Kidney epithelial cell (primary cell): ENCODE measurements at regions not wholly inside any gene's neighbourhood (a gene's known extent, or its start where the extent isn't known, plus 50 kb on each side); places are given as distances from the start of the nearest gene placed in this dataset.

Experiments
- DNase-seq: peaks from one replicate; pipeline ENCODE4 v3.0.0-alpha.2; 2010; ENCODE audit warnings: low read depth
- H3K27me3 ChIP-seq: 2 replicates; pipeline ENCODE4 v1.6.0; 2011; ENCODE audit warnings: low read length; ENCODE audit not compliant: control insufficient read depth, insufficient read depth
- H3K36me3 ChIP-seq: 2 replicates; pipeline ENCODE4 v1.5.1; 2011; ENCODE audit warnings: low read length; ENCODE audit not compliant: control insufficient read depth, insufficient read depth
- H3K4me3 ChIP-seq: 2 replicates; pipeline ENCODE4 v1.5.1; 2011; ENCODE audit warnings: low read depth, mild to moderate bottlenecking, control low read depth, low read length
- TF ChIP-seq, protein P1 (sequence below): IDR thresholded peaks from 2 replicates; pipeline ENCODE4 v1.5.1; 2011; ENCODE audit warnings: mild to moderate bottlenecking, moderate library complexity, low read length, control low read depth, inconsistent platforms; ENCODE audit not compliant: insufficient read depth, poor library complexity, severe bottlenecking

DNA sequence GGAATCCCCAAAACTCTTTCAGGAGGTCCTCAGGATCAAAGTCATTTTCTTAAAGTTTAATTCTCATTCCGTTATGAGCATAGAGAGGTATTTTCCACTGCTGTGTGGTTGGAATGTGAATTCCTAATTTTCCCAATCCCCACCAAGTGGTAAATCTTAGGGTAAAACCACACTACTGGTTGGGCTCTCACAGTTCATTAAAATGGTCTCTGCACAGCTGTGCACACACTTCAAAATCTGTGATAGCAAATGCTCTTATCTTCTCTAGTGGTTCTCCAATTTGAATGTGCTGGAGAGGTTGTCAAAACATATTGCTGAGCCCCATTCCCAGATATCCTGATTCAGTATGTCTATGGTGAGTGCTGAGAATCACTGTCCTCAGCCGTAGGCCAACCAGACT lies 189.1 kb downstream of the BMP4 start:
- Histone ChIP-seq H3K36me3 (no peaks in the 10 kb centered on the region), H3K4me3 (no peak overlapping the region), H3K27me3 (no peaks in the 10 kb centered on the region)
- TF ChIP-seq, protein P1, sequence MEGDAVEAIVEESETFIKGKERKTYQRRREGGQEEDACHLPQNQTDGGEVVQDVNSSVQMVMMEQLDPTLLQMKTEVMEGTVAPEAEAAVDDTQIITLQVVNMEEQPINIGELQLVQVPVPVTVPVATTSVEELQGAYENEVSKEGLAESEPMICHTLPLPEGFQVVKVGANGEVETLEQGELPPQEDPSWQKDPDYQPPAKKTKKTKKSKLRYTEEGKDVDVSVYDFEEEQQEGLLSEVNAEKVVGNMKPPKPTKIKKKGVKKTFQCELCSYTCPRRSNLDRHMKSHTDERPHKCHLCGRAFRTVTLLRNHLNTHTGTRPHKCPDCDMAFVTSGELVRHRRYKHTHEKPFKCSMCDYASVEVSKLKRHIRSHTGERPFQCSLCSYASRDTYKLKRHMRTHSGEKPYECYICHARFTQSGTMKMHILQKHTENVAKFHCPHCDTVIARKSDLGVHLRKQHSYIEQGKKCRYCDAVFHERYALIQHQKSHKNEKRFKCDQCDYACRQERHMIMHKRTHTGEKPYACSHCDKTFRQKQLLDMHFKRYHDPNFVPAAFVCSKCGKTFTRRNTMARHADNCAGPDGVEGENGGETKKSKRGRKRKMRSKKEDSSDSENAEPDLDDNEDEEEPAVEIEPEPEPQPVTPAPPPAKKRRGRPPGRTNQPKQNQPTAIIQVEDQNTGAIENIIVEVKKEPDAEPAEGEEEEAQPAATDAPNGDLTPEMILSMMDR: no peak
- no peak for DNase-seq

DNA sequence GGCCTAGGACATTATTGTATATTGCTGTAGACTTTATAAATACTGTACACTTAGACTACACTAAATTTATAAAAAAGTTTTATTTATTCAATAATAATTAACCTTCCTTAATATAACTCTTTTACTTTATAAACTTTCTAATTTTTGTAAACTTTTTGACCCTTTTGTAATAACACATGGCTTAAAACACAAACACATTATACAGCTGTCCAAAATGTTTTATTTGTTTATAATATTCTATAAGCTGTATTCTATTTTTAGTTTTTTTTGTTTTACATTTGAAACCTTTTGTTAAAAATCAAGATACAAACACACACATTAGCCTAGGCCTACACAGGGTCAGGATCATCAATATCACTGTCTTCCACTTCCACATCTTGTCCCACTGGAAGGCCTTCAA lies 190.0 kb downstream of the BMP4 start:
- no peak overlapping the region for H3K4me3 ChIP-seq
- no peaks in the 10 kb centered on the region for H3K27me3 ChIP-seq
- no peaks in the 10 kb centered on the region for H3K36me3 ChIP-seq
- no peak for DNase-seq
- TF ChIP-seq, protein P1: no peak

DNA sequence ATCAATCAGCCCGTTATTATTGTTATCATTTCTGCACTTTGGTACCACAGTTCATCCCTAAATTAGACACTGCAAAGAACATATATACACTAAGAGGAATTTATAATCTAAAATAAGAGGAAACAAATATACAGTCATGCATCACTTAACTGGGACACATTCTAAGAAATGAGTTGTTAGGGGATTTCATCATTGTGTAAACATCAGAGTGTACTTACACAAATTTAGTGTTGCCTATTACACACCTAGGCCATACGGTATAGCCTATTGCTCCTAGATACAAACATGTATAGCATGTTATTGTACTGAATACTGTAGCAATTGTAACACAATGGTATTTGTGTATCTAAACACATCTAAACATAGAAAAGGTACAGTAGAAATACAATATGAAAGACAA lies 190.5 kb downstream of the BMP4 start:
- no peak overlapping the region for H3K4me3 ChIP-seq
- no peaks in the 10 kb centered on the region for H3K27me3 ChIP-seq
- TF ChIP-seq, protein P1: no peak
- no peaks in the 10 kb centered on the region for H3K36me3 ChIP-seq
- DNase-seq: no peak

DNA sequence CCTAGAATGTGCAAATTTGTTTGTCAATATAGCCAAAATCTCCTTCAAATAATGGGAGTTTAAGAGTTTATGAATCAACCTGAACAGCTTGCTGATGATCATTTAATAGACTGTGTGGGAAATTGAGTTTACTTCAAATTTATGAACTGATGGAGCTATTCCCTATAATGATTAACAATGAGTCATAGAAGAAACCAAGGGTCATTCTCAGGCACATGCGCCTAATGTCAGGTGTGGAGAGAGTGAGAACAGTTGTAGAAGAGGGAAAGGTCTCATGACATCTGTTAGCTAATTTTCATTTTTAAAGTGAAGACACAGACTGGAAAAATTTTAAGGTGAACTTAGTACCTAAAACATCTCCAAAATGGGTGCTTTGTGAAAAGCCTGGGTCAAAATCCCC lies 191.8 kb downstream of the BMP4 start:
- Histone ChIP-seq H3K27me3 (no peaks in the 10 kb centered on the region), H3K4me3 (no peak overlapping the region), H3K36me3 (no peaks in the 10 kb centered on the region)
- TF ChIP-seq, protein P1: no peak
- no peak for DNase-seq

DNA sequence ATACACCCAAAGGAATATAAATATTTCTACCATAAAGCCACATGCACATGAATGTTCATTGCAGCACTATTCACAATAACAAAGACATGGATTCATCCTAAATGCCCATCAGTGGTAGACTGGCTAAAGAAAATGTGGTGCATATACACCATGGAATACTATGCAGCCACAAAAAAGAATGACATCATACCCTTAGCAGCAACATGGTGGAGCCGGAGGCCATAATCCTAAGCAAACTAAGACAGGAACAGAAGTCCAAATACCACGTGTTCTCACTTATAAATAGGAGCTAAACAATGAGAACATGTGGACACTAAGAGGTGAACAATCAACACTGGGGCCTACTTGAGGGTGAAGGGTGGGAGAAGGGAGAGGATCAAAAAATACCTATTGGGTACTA lies 198.5 kb downstream of the BMP4 start:
- no peaks in the 10 kb centered on the region for H3K36me3 ChIP-seq
- H3K4me3 ChIP-seq: no peak overlapping the region
- no peaks in the 10 kb centered on the region for H3K27me3 ChIP-seq
- TF ChIP-seq, protein P1: no peak
- no peak for DNase-seq

DNA sequence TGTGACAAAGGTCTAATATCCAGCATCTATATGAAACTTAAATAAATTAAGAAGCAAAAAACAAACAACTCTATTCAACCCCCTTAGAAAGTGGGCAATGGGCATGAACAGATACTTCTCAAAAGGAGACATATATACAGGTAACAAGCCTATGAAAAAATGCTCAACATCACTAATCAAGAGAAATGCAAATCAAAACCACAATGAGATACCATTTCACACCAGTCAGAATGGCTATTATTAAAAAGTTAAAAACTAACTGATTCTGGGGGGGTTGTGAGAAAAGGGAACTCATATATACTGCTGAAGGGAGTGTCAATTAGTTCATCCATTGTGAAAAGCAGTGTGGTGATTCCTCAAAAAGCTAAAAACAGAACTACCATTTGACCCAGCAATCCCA lies 198.9 kb downstream of the BMP4 start:
- no peak for DNase-seq
- TF ChIP-seq, protein P1: no peak
- Histone ChIP-seq H3K27me3 (no peaks in the 10 kb centered on the region), H3K4me3 (no peak overlapping the region), H3K36me3 (no peaks in the 10 kb centered on the region)
